ENCODE measurements at regions not wholly inside any gene's neighbourhood (a gene's known extent, or its start where the extent isn't known, plus 50 kb on each side); places are given as distances from the start of the nearest gene placed in this dataset.
A peak's percentile ranks its signal among the peaks of the same experiment; 100 is the strongest.

DNA sequence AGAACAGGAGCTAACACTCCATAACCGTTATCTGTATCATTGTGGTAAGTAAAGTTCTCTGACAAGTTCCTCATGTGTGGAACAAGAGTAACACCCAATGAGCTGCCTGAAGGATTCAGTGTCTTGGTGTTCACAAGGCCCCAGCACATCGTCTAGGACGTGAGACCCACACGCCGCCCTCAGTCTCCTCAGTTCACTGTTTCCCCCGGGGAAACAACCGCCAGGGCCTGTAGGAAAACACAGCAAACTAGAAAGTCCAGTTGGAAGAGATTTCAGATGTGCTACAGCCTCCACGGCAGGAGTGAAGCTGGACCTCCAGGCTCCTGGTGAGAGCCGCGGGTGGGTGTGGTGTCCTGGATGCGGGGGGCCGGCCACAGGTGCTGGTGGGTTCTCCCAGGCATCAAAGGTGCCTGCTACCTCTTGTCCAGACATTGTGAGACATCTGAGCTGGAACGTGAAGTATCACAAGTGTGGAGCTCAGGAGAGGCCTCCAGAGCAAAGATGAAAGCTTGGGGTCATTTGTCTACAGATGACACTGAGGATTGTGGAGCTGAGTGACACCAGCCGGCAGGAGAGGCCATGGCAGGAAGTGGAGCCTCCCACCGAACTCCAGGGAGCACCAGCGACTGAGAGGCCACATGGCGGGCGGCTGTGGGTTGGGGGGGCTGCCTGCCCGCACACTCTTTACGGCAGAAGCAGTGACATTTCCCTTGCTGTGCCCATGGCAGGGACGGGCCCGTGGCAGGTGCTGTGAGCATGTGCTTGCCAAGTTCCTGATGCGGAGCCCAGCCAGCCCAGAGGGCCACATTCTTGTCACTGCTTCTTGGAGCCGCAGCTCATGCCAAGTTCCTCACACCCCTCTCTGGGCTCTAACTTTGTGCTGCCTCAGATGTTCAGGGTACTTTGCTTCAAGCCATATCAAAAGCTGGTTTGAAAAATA lies 131.2 kb downstream of the TMEM18 start:
- DNase-seq: no peak

DNA sequence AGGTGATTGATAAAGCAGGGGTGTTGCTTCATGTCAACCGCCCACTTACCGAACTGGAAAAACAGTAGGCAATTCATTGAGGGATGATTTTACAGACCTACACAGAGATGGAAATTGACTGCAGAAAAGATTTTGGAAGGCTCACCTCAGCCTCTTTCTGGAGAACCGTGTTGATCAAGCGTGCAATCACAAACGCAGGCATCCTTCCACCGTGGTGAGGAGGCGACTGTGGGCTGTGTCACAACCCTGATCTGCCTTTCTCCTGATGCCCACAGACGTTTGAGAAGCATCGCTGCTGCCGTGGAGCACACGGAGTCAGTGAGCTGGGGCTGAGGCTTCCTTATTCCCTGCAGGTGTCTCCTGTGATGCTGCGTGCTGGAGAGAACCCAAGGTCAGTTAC lies 132.0 kb downstream of the TMEM18 start:
- DNase-seq: no peak

DNA sequence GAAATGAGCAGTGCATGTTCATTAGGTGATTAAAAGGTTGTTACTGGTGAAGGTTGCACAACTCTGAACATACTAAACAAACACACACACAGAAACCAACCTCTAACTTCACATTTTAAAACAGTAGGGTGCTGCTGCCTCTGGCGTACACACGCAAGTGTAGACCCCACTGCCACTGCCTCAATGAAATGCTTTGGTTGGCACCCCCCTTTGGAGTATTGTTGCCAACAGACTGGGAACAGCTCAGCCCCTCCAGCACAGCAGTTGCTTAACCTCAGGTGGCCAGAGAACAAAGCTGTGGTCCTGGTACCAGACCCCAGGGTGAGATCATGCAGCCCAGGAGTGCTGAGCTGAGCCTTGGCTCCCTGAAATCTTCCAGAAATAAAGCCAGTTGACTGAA lies 138.6 kb downstream of the TMEM18 start:
- no peak for DNase-seq

DNA sequence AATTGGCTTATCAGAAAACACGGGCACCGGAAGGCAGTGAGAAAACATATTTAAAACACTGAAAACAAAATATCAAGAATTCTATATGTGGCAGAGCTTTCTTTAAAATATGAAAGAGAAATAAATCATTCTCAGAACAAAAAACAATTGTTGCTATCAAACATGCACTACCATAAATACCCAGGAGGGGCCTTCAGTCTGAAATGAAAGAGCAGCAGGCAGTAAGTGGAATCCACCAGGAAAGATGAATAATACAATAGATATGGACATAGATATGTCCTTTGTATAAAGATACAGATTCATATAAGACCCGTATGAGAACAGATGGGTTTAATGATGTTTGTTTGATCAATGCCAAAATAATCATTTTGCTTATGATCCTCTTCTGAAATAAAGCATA lies 142.0 kb downstream of the TMEM18 start:
- DNase-seq: no peak

GRCh38 chr2:529852-530251 lies 147.4 kb downstream of the TMEM18 start:
- DNase-seq: no peak

DNA sequence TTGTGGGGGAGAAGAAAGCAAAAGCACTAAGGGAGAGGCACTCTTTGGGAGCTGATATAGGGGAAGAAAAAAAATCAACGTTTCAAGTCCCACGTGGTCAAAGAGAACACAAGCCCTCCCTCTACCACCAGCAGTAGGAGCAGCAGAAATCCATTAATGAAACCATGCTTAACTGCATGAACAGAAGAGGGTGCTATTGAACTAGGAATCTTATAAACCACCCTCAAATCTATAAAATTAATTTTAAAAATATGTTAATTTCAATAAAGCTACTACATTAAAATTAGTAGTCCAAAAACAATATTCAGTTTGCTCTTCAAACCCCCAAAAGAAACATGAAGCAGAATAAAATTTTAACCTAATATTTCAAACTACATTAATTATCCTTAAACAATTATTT lies 147.8 kb downstream of the TMEM18 start:
- peak in 1 of 2 donors; percentile 38 for DNase-seq

GRCh38 chr2:527581-527980 lies 149.6 kb downstream of the TMEM18 start:
- no peak for DNase-seq

DNA sequence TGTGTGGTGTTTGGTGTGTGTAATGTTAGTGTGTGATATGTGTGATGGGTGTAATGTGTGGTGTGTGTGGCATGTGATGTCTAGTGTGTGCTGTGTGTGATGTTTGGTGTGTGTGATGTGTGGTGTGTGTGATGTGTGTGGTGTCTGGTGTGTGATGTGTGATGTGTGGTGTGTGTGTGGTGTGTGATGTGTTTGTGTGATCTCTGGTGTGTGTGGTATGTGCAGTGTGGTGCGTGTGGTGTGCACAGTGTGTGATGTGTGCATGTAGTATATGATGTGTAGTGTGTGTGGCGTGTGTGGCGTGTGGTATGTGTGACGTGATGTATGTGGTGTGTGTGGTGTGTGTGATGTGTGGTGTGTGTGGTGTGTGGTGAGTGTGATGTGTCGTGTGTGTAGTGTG lies 150.3 kb downstream of the TMEM18 start:
- no peak for DNase-seq

GRCh38 chr2:525611-526010 lies 151.6 kb downstream of the TMEM18 start:
- DNase-seq: no peak

DNA sequence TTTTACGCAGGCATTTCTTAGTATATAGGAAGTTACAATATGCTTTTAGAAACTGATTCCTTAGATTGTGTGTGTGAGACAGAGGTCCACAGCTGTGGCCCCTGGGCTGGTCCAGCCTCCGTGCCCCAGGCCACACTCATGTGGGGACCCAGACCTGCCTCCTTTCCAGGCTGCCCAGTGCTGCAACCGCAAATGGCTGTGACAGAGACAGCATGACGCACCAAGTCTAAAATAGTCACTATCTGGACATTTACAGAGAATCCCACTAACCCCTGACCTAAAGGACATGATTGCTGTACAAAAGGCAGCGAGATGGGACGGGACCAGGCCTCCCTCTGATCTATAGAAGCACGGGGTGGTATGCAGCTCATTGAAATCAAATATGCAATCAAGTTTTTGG lies 152.2 kb downstream of the TMEM18 start:
- DNase-seq: no peak

GRCh38 chr2:524442-524841 lies 152.8 kb downstream of the TMEM18 start:
- no peak for DNase-seq

GRCh38 chr2:523698-524270 lies 153.4 kb downstream of the TMEM18 start:
- no peak for DNase-seq

- no peak for DNase-seq
Observed at GRCh38 chr2:522776-523175, 154.4 kb downstream of the TMEM18 start.

DNA sequence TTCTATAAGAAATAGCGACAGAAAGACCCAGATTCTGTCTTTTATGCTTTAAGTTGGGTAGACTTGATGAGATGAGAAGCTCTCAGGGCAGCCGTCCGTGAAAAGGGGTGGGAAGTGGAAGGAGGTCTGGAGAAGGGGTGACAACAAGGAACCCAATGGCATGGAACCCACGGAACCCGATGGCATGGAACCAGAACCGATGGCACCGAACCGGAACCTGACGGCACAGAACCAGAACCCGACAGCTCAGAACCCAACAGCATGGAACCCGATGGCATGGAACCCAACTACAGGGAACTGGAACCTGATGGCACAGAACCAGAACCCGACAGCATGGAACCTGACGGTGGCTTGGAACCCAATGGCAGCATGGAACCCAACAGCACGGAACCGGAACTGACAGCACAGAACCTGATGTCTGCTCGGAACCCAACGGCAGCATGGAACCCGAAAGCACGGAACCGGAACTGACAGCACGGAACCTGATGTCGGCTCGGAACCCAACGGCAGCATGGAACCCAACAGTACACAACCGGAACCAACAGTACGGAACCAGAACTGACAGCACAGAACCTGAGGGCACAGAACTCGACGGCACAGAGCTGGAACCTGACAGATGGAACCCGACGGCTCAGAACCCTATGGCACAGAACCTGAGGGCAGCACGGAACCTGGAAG lies 155.2 kb downstream of the TMEM18 start:
- no peak for DNase-seq

- no peak for DNase-seq
Observed at GRCh38 chr2:520663-521340, 156.4 kb downstream of the TMEM18 start.

- no peak for DNase-seq
Observed at GRCh38 chr2:516944-517343, 160.3 kb downstream of the TMEM18 start.

GRCh38 chr2:516131-516530 lies 161.1 kb downstream of the TMEM18 start:
- DNase-seq: no peak

- no peak for DNase-seq
Observed at GRCh38 chr2:515441-516127, 161.6 kb downstream of the TMEM18 start.

GRCh38 chr2:513981-514706 lies 163.1 kb downstream of the TMEM18 start:
- DNase-seq: no peak

DNA sequence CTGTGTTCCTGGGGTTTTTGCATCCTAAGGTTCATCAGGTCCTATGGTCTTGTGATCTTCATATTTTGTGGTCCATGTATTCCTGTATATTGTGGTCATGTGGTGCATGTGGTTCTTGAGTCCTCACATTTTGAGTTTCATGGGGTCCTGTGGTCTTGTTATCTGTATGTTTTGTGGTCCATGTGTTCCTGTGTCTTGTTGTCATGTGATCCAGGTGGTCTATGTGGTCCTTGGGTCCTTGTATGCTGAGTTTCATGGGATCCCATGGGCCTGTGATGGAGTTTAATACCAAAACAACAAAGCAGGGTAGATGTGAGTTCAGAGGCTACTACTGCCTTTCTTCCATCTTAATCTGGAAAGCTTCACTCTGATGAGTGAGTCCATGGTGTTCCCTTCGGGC lies 166.4 kb downstream of the TMEM18 start:
- DNase-seq: no peak

GRCh38 chr2:509888-510287 lies 167.3 kb downstream of the TMEM18 start:
- no peak for DNase-seq

GRCh38 chr2:508121-508520 lies 169.1 kb downstream of the TMEM18 start:
- DNase-seq: no peak

Measured in hippocampal formation (tissue), 2 donors.